Motor neuron (in vitro differentiated cells): ENCODE measurements at regions not wholly inside any gene's neighbourhood (a gene's known extent, or its start where the extent isn't known, plus 50 kb on each side); places are given as distances from the start of the nearest gene placed in this dataset.
"Not testable (repeated sequence)": the region's sequence is repeated elsewhere in the genome, so short reads cannot be mapped to it uniquely, and the experiment has no call there.

Source experiments
- ATAC-seq, 8 experiments: fragments of 200-7000 bp; cut with Tn5 transposase; replicated peaks in 6 of 8; 2 replicates each; pipeline ENCODE4 v1.8.0; 2021; ENCODE audit warnings: mild to moderate bottlenecking in 8 of 8, moderate library complexity in 8 of 8
- H3K27ac ChIP-seq, 2 donors: fragments of 250-450 bp; sonication (Bioruptor Pico); 2 replicates each; pipeline ENCODE4 v1.9.0; 2021; ENCODE audit warnings: antibody characterized with exemption in 2 of 2, mild to moderate bottlenecking in 2 of 2, moderate library complexity in 1 of 2
- H3K4me1 ChIP-seq, 2 donors: fragments of 250-450 bp; sonication (Bioruptor Pico); replicated peaks in 1 of 2; 2 replicates each; pipeline ENCODE4 v1.6.1; 2021; ENCODE audit warnings: antibody characterized with exemption in 2 of 2, mild to moderate bottlenecking in 2 of 2, moderate library complexity in 1 of 2
- H3K4me3 ChIP-seq, 5 donors: fragments of 250-450 bp; sonication (Bioruptor Pico); 2 replicates each; pipeline ENCODE4 v1.9.0; 2021; ENCODE audit warnings: antibody characterized with exemption in 5 of 5, mild to moderate bottlenecking in 5 of 5, moderate library complexity in 4 of 5
- WGBS, 10 experiments: fragments of 450-650 bp; shearing (Covaris generic); methylation state at CpG; one replicate each; pipeline ENCODE4 v1.0.0; 2022; 5-methylcytosine and 5-hydroxymethylcytosine counted together
- in situ Hi-C, 9 experiments: fragments of 400-800 bp; cut with MboI; loops; one replicate each; pipeline ENCODE4 v1.15.0; 2021; ENCODE audit warnings: low sequenced_read_pairs in 9 of 9, low pct_unique_long_range_greater_than_20kb in 2 of 9; ENCODE audit not compliant: unreplicated experiment in 9 of 9

GRCh38 chr14:28308734-28309133 lies 457.9 kb upstream of the FOXG1 start:
- no peak overlapping the region for H3K4me3 ChIP-seq
- in situ Hi-C loops = no loop called here
- 0 to 86% (median 43%) methylated on average over 2 of the region's 2 CpGs; no CpG with 5 or more reads in 3 of the 10 experiments for WGBS, 10 experiments
- no peak for ATAC-seq
- H3K4me1 ChIP-seq = no peaks in the 10 kb centered on the region
- H3K27ac ChIP-seq = no peak overlapping the region

GRCh38 chr14:28317890-28318675 lies 448.5 kb upstream of the FOXG1 start:
- ATAC-seq, H3K4me1 ChIP-seq, in situ Hi-C loops: not testable (repeated sequence)
- H3K4me3 ChIP-seq = peak overlapping the region in 1 of 5 donors; percentile 31
- peak overlapping the region in 1 of 2 donors; percentile 33 for H3K27ac ChIP-seq
- WGBS, 10 experiments = 0 to 100% (median 95%) methylated on average over 1 to 9 of the region's 32 CpGs

- peaks cover 3 to 8% of the 10 kb centered on the region in 2 donors for H3K4me1 ChIP-seq
- H3K4me3 ChIP-seq = no peak overlapping the region
- ATAC-seq = peak in 1 of 8 experiments; percentile 23
- 2 to 79% (median 46%) methylated on average over 2 to 3 of the region's 3 CpGs for WGBS, 10 experiments
- in situ Hi-C loops = no loop called here
- H3K27ac ChIP-seq = no peak overlapping the region
Observed at GRCh38 chr14:28321475-28322244, 444.9 kb upstream of the FOXG1 start.

- H3K4me3 ChIP-seq = no peak overlapping the region
- in situ Hi-C loops = no loop called here
Observed at GRCh38 chr14:28323366-28323765, 443.2 kb upstream of the FOXG1 start.

GRCh38 chr14:28323951-28324741 lies 442.4 kb upstream of the FOXG1 start:
- Histone ChIP-seq H3K27ac (no peak overlapping the region), H3K4me3 (no peak overlapping the region), H3K4me1 (peaks cover 3 to 8% of the 10 kb centered on the region in 2 donors)
- in situ Hi-C loops = no loop called here
- ATAC-seq = no peak
- WGBS, 10 experiments = 0 to 100% (median 65%) methylated on average over 1 to 5 of the region's 5 CpGs

More at GRCh38 chr14:28323366-28323765, 443.2 kb upstream of the FOXG1 start:
- H3K4me1 ChIP-seq = peaks cover 3 to 8% of the 10 kb centered on the region in 2 donors
- peak in 3 of 8 experiments; percentile 28 to 44 (median 44) for ATAC-seq
- 0 to 80% (median 38%) methylated on average over 1 to 3 of the region's 4 CpGs; no CpG with 5 or more reads in 2 of the 10 experiments for WGBS, 10 experiments
- H3K27ac ChIP-seq = no peak overlapping the region

GRCh38 chr14:28340816-28341215 lies 425.8 kb upstream of the FOXG1 start:
- no peak overlapping the region for H3K27ac ChIP-seq
- in situ Hi-C loops = no loop called here
- ATAC-seq = no peak
- no peaks in the 10 kb centered on the region for H3K4me1 ChIP-seq
- H3K4me3 ChIP-seq = no peak overlapping the region

- no peak for ATAC-seq
- in situ Hi-C loops = no loop called here
- no peaks in the 10 kb centered on the region for H3K4me1 ChIP-seq
- no peak overlapping the region for H3K4me3 ChIP-seq
- no peak overlapping the region for H3K27ac ChIP-seq
Observed at GRCh38 chr14:28344381-28344780, 422.2 kb upstream of the FOXG1 start.

- Histone ChIP-seq H3K27ac (no peak overlapping the region), H3K4me1 (peaks cover 0 to 5% of the 10 kb centered on the region in 2 donors), H3K4me3 (no peak overlapping the region)
- no peak for ATAC-seq
- no CpG with 5 or more reads among the region's 5 CpGs for WGBS, 10 experiments
- in situ Hi-C loops = no loop called here
Observed at GRCh38 chr14:28348797-28349196, 417.8 kb upstream of the FOXG1 start.

- 0 to 63% (median 0%) methylated on average over 1 of the region's 1 CpG; no CpG with 5 or more reads in 5 of the 10 experiments for WGBS, 10 experiments
- in situ Hi-C loops = no loop called here
- no peak for ATAC-seq
- H3K4me3 ChIP-seq = no peak overlapping the region
- H3K27ac ChIP-seq = no peak overlapping the region
- H3K4me1 ChIP-seq = no peaks in the 10 kb centered on the region
Observed at GRCh38 chr14:28356819-28357218, 409.8 kb upstream of the FOXG1 start.

GRCh38 chr14:28361486-28361885 lies 405.1 kb upstream of the FOXG1 start:
- no peak overlapping the region for H3K27ac ChIP-seq
- no peaks in the 10 kb centered on the region for H3K4me1 ChIP-seq
- in situ Hi-C loops = no loop called here
- ATAC-seq = no peak
- WGBS, 10 experiments = 0 to 100% (median 60%) methylated on average over 1 of the region's 1 CpG; no CpG with 5 or more reads in 3 of the 10 experiments
- H3K4me3 ChIP-seq = no peak overlapping the region

- ATAC-seq = no peak
- H3K4me3 ChIP-seq = no peak overlapping the region
- WGBS, 10 experiments = 30 to 93% (median 90%) methylated on average over 2 to 4 of the region's 5 CpGs; no CpG with 5 or more reads in 7 of the 10 experiments
- H3K4me1 ChIP-seq = no peaks in the 10 kb centered on the region
- no peak overlapping the region for H3K27ac ChIP-seq
- in situ Hi-C loops = no loop called here
Observed at GRCh38 chr14:28365510-28365909, 401.1 kb upstream of the FOXG1 start.

GRCh38 chr14:28373721-28374120 lies 392.9 kb upstream of the FOXG1 start:
- 0 to 100% (median 86%) methylated on average over 2 to 3 of the region's 3 CpGs for WGBS, 10 experiments
- no peak for ATAC-seq
- no peak overlapping the region for H3K4me3 ChIP-seq
- H3K4me1 ChIP-seq = no peaks in the 10 kb centered on the region
- no peak overlapping the region for H3K27ac ChIP-seq
- in situ Hi-C loops = no loop called here

- ATAC-seq = no peak
- H3K27ac ChIP-seq = no peak overlapping the region
- H3K4me3 ChIP-seq = no peak overlapping the region
- in situ Hi-C loops = no loop called here
- no peaks in the 10 kb centered on the region for H3K4me1 ChIP-seq
Observed at GRCh38 chr14:28375295-28375694, 391.3 kb upstream of the FOXG1 start.
